PC-9 (cell line): ENCODE measurements at regions not wholly inside any gene's neighbourhood (a gene's known extent, or its start where the extent isn't known, plus 50 kb on each side); places are given as distances from the start of the nearest gene placed in this dataset.

Source experiments
- CTCF ChIP-seq: fragments of 200-600 bp; sonication (generic); conservative IDR thresholded peaks from 2 replicates; pipeline ENCODE4 v1.6.1; 2017; ENCODE audit warnings: mixed run types, antibody characterized with exemption, mild to moderate bottlenecking, moderate library complexity
- EZH2 ChIP-seq: fragments of 200-600 bp; sonication (generic); IDR thresholded peaks from 2 replicates; pipeline ENCODE4 v1.8.0; 2017; ENCODE audit warnings: antibody characterized with exemption, low read depth

- TF ChIP-seq CTCF = no peak
- TF ChIP-seq EZH2 = no peak
These were observed 114.0 kb upstream of the TMPO start for GRCh38 chr12:98401427-98401826.
